ENCODE measurements at regions not wholly inside any gene's neighbourhood (a gene's known extent, or its start where the extent isn't known, plus 50 kb on each side); places are given as distances from the start of the nearest gene placed in this dataset.
"Not testable (repeated sequence)": the region's sequence is repeated elsewhere in the genome, so short reads cannot be mapped to it uniquely, and the experiment has no call there.

DNA sequence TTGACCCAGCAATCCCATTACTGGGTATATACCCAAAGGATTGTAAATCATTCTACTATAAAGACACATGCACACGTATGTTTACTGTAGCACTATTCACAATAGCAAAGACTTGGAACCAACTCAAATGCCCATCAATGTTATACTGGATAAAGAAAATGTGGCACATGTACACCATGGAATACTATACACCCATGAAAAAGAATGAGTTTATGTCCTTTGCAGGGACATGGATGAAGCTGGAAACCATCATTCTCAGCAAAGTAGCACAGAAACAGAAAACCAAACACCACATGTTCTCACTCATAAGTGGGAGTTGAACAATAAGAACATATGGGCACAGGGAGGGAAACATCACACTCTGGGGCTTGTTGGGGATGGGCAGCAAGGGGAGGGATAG, 83.0 kb upstream of the GRIN3A start:
- not testable (repeated sequence) for TF ChIP-seq NFIC (IDR thresholded peaks at IDR 0.05; ENCODE audit: borderline replicate concordance); RCOR1 (IDR thresholded peaks at IDR 0.05; ENCODE audit: low read length); TAF1 (IDR thresholded peaks at IDR 0.05; ENCODE audit: borderline replicate concordance, low read depth, low read length); EP300 (IDR thresholded peaks at IDR 0.05; ENCODE audit: borderline replicate concordance in 1 of 2, low read depth in 1 of 2, low read length in 1 of 2); FOXM1 (IDR thresholded peaks at IDR 0.05; ENCODE audit: low read depth); EZH2phosphoT487 (IDR thresholded peaks at IDR 0.05; ENCODE audit: borderline replicate concordance, low read depth); SIN3A (IDR thresholded peaks at IDR 0.05; ENCODE audit: borderline replicate concordance, low read depth, low read length); NRF1 (IDR thresholded peaks at IDR 0.05; ENCODE audit: low read depth, low read length); RFX5 (IDR thresholded peaks at IDR 0.05; ENCODE audit: low read length)
- TF ChIP-seq, protein P1, sequence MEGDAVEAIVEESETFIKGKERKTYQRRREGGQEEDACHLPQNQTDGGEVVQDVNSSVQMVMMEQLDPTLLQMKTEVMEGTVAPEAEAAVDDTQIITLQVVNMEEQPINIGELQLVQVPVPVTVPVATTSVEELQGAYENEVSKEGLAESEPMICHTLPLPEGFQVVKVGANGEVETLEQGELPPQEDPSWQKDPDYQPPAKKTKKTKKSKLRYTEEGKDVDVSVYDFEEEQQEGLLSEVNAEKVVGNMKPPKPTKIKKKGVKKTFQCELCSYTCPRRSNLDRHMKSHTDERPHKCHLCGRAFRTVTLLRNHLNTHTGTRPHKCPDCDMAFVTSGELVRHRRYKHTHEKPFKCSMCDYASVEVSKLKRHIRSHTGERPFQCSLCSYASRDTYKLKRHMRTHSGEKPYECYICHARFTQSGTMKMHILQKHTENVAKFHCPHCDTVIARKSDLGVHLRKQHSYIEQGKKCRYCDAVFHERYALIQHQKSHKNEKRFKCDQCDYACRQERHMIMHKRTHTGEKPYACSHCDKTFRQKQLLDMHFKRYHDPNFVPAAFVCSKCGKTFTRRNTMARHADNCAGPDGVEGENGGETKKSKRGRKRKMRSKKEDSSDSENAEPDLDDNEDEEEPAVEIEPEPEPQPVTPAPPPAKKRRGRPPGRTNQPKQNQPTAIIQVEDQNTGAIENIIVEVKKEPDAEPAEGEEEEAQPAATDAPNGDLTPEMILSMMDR (IDR thresholded peaks at IDR 0.05) = not testable (repeated sequence)
- TF ChIP-seq, protein P2, sequence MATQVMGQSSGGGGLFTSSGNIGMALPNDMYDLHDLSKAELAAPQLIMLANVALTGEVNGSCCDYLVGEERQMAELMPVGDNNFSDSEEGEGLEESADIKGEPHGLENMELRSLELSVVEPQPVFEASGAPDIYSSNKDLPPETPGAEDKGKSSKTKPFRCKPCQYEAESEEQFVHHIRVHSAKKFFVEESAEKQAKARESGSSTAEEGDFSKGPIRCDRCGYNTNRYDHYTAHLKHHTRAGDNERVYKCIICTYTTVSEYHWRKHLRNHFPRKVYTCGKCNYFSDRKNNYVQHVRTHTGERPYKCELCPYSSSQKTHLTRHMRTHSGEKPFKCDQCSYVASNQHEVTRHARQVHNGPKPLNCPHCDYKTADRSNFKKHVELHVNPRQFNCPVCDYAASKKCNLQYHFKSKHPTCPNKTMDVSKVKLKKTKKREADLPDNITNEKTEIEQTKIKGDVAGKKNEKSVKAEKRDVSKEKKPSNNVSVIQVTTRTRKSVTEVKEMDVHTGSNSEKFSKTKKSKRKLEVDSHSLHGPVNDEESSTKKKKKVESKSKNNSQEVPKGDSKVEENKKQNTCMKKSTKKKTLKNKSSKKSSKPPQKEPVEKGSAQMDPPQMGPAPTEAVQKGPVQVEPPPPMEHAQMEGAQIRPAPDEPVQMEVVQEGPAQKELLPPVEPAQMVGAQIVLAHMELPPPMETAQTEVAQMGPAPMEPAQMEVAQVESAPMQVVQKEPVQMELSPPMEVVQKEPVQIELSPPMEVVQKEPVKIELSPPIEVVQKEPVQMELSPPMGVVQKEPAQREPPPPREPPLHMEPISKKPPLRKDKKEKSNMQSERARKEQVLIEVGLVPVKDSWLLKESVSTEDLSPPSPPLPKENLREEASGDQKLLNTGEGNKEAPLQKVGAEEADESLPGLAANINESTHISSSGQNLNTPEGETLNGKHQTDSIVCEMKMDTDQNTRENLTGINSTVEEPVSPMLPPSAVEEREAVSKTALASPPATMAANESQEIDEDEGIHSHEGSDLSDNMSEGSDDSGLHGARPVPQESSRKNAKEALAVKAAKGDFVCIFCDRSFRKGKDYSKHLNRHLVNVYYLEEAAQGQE (IDR thresholded peaks at IDR 0.05; ENCODE audit: low read depth, low read length) = not testable (repeated sequence)
